ENCODE measurements at regions not wholly inside any gene's neighbourhood (a gene's known extent, or its start where the extent isn't known, plus 50 kb on each side); places are given as distances from the start of the nearest gene placed in this dataset.

GRCh38 chr9:16179566-16179965 is 626.7 kb downstream of the CCDC171 start:
- TF ChIP-seq, protein P1, sequence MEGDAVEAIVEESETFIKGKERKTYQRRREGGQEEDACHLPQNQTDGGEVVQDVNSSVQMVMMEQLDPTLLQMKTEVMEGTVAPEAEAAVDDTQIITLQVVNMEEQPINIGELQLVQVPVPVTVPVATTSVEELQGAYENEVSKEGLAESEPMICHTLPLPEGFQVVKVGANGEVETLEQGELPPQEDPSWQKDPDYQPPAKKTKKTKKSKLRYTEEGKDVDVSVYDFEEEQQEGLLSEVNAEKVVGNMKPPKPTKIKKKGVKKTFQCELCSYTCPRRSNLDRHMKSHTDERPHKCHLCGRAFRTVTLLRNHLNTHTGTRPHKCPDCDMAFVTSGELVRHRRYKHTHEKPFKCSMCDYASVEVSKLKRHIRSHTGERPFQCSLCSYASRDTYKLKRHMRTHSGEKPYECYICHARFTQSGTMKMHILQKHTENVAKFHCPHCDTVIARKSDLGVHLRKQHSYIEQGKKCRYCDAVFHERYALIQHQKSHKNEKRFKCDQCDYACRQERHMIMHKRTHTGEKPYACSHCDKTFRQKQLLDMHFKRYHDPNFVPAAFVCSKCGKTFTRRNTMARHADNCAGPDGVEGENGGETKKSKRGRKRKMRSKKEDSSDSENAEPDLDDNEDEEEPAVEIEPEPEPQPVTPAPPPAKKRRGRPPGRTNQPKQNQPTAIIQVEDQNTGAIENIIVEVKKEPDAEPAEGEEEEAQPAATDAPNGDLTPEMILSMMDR (conservative IDR thresholded peaks at IDR 0.05), result no peak
- TF ChIP-seq ZFX (IDR thresholded peaks at IDR 0.05), result no peak
